ENCODE measurements at regions not wholly inside any gene's neighbourhood (a gene's known extent, or its start where the extent isn't known, plus 50 kb on each side); places are given as distances from the start of the nearest gene placed in this dataset.
"Not testable (repeated sequence)": the region's sequence is repeated elsewhere in the genome, so short reads cannot be mapped to it uniquely, and the experiment has no call there.

DNA sequence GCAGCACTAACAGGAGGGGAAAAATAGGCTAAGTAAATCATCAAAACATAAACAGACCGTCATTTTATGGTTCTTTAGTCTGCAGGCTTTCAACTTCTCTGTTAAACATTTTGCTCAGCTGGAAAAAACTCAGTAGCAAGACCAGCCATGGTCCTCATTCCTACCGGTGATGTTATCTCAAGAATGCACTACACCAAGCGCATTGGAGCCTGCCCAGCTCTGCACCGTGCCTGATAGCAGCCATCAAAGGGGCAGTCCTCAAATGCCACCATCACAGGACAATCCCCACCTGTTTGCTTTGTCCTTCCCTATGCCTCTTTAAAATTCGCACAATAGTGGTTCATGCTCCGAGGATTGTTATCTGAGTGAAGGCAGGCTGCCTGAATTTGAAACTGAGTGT lies 181.5 kb upstream of the MON1B start:
- no peak for DNase-seq

DNA sequence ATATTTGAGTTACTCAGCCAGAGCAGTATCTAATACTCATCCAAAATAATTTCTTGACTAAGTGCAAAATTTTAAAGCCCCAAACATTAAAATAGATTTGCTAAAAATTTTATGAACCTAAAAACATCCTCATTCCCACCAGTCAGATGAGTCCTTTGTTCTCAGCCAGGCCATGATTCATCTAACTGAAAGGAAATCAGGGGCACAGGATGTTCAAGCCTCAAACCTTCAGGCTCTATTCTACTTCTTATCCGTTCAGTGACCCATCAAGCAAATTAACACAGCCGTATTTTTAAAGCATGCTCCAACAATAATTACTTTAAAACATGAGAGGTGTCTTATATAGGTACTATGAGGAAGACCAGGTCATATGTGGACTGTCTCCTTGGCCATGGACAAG lies 176.5 kb upstream of the MON1B start:
- DNase-seq, result no peak

GRCh38 chr16:77030600-77030999 lies 160.4 kb upstream of the MON1B start:
- no peak for DNase-seq

DNA sequence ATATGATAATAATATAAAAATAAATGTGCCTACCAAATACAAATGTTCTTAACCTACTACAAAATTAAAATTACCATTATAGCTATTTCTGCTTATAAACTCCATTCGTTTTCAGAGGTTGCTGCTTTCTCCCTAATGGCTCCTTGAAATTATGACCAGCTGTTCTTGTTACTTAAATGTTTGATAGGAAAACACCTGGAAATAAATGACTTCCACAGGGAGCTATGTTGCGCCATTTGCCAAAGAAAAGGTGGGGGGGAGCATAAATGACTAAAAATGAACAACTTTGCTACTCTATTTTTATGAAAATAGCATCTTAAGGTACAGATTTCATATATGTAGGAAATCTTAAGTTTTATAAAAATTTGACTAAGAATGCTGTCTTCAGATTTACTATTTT lies 157.5 kb upstream of the MON1B start:
- no peak for DNase-seq

DNA sequence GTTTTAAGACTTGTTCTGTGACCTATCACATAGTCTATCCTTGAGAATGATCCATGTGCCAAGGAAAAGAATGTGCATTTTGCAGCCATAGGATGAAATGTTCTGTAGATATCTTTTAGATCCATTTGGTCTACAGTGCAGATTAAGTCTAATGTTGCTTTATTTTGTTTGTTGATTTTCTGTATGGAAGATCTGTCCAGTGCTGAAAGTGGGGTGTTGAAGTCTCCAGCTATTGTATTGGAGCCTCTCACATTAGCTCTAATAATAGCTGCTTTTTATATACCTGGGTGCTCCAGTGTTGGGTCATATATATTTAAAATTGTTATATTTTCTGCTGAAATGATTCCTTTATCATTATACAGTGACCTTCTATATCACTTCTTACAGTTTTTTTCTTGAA lies 155.6 kb upstream of the MON1B start:
- no peak for DNase-seq

- DNase-seq, result no peak
These were observed 153.2 kb upstream of the MON1B start for GRCh38 chr16:77037696-77038347.

DNA sequence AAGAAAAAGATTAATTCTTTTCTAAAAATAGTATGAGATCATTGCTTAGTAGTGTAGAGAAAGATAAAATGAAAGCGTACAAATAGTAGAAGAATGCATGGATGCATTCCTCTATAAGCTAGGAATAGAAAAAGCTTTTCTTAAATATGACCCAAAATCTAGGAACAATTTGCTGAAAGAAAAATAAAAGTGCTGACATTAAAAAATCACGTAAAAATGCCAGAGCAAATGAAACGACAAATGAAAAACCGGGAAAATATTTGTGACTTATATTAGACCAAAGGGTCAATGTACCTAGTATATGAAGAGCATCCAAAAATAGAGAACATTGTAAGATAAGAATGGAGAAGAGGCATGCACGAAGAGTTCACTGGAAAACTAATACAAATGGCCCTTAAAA lies 149.5 kb upstream of the MON1B start:
- DNase-seq, result no peak

DNA sequence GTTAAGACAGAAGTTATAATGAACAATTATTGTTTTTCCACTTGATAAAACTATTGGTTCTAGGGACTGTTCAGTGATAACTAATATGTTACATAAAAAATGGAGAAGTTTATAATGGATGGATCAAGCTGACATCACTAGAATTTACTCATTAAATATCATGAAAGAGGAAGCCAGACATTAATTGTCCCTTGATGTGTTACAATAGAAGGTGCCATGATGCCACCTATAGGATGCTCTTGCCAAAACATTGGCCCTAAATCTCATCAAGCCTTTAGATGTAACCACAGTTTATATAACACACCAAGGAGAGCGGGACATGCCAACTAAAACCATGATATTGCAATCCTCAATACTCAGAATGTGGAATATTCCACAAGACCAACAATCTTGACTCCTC lies 147.9 kb upstream of the MON1B start:
- no peak for DNase-seq

- no peak for DNase-seq
These were observed 144.8 kb upstream of the MON1B start for GRCh38 chr16:77046206-77046605.

DNA sequence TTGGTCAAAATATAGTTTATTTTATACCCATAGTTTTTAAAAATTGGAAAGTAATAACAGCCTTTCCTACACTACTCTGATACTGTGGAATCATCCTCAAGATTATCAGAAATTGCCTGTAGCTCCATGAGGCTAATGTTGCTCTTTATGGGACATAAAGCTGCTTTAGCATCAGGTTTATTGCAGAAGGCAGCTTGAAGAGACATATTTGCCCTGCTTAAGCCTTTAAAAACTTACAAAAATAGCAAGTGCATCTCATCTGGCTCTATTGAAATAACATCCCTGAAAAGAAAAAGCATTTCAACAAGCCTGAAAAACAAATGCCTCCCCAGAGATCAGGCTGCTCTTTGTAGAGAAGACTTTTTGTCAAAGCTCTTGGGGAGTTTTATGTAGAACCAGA lies 142.9 kb upstream of the MON1B start:
- DNase-seq, result no peak

DNA sequence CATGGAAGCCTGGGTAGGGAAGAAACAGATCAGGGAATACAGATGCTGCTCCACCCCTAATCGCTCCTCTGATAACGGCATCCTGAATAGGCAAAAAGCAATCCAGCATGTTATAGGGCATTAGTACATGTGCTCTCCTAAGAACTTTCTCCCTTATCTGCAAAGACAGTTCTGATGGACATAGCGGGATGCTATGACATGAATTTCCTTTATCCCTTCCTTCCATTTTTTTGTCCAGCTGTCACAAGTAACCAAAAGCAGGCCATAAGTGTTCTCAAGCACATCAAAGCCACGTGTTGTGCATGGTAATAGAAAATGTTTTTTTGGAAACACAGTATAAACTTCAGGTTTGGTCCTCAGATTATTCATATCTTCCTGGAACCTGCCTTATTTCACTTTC lies 141.4 kb upstream of the MON1B start:
- DNase-seq, result no peak

- not testable (repeated sequence) for DNase-seq
These were observed 134.4 kb upstream of the MON1B start for GRCh38 chr16:77056597-77056996.

DNA sequence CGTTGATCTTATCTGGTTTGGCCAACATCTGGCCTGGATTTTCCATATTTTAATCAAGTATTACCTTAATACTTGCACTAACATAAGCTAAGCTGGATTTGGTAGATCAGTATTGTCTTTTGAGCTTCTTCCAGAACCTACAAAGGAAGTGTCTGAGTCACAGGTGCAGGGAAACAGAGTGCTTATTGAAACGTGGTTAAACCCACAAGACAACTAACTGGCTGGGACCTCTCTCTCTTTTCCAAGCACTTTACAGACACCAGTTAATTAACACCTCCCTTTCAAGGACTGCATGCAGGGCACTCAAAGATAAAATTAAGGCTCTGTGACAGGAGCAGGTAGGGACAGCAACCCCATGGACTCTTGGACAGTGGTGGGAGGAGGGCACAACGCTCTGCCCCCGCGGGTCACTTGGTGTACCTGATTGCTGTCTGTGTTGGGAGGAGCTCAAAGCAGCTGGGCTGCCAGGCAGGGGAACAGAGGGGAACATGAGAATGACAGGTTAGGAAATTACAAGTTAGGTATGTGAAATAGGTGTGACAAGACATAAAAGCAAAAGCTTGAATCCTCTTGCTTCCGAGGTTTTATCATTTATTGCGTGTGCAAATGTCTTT lies 133.7 kb upstream of the MON1B start:
- no peak for DNase-seq

DNA sequence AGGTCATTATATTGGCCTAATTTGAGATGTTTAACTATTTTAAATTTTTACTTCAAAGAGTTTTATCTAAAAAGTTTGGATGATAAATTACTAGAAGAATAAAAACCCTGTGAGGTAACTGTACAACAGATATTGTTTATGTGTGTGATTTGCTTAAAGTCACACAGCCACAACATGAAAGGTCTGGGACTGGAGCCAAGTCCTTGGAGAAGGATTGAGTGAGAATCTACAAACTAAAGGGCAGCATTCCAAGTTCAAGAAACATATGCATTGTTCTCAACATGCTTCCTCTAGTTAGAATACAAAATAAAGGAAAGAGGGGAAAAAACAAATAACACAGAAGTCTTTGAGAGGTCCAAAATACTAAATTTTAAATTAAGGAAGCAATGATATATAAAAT lies 131.5 kb upstream of the MON1B start:
- no peak for DNase-seq

DNA sequence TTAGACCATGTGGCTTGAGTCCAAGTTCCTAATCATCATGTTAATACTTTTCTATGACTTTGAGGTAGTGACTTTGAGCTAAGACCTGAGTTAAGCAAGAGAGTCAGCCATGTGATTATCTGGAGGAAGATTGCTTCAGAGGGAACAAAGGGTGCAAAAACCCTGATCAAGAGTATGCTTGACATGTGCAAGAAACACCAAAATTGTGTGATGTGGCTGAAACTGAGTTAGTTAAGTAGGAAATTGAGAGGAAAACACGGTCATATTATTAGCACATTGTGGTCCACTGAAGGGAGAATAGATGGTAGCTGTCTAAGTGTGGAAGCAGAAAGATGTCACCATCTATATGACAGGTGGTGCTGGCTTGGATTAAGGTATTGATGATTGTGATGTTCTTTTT lies 130.4 kb upstream of the MON1B start:
- DNase-seq, result no peak

GRCh38 chr16:77062878-77063675 lies 127.9 kb upstream of the MON1B start:
- no peak for DNase-seq

- DNase-seq, result no peak
These were observed 127.3 kb upstream of the MON1B start for GRCh38 chr16:77063676-77064016.

DNA sequence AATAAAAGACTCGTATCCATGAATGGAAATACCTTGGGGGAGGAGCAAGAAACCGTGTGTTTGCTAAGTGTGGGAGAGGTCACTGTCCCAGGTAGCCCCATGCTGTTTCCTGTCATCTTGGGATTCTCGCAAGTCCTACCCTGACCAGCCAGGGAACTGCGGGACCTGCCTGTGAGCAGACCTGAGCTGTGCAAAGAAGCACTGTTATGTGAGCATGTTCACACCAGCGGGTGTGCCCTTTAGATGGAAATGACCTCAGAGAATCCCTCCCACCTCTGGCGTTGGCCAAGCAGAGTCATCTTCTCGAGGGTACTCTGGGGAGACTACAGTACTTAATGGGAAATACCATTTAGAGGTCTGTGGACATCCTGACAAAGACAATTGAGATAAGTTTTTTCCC lies 127.0 kb upstream of the MON1B start:
- no peak for DNase-seq

GRCh38 chr16:77066896-77067496 lies 124.0 kb upstream of the MON1B start:
- DNase-seq, result no peak

DNA sequence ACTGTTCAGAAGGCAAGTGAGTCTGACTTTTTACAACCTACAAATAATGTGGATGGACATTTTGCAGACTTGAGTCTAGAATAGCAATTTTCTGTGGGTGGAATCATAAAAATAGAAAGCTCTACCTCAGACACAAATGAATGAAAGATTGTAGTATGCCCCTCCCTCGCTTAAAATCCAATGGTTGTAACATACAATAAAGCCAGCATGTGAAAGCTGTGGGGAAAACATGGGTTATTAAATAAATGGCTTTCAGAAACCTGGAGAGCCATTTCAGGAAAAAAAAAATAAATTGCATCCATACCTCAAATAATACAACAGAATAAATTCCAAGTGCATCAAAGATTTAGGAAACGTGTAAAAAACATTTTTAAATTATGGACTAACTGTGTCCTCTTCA lies 123.1 kb upstream of the MON1B start:
- DNase-seq, result no peak

- DNase-seq, result no peak
These were observed 122.6 kb upstream of the MON1B start for GRCh38 chr16:77068402-77068801.

- DNase-seq, result no peak
These were observed 121.1 kb upstream of the MON1B start for GRCh38 chr16:77069929-77070328.

- no peak for DNase-seq
These were observed 120.3 kb upstream of the MON1B start for GRCh38 chr16:77070683-77071082.

DNA sequence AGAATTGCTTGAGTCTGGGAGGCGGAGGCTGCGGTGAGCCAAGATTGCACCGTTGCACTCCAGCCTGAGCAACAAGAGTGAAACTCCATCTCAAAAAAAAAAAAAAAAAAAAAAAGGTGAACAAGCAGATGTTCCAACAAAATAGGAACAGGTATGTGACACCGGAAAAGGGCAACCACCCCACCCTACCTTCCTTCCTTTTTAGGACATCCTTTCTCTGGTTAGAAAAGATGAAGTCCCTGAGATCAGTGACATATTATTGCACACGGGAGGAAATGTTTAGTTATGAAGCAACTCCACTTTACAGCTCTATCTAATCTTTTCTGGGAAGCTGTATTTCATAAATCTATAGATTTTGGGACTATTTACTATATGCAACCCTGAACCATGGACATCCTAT lies 114.2 kb upstream of the MON1B start:
- DNase-seq, result no peak

All from CD4-positive, alpha-beta T cell treated with Interferon gamma for 1 hour (primary cell).